Right lobe of liver (tissue), 4 donors: ENCODE measurements at regions not wholly inside any gene's neighbourhood (a gene's known extent, or its start where the extent isn't known, plus 50 kb on each side); places are given as distances from the start of the nearest gene placed in this dataset.

Experiments
- CTCF ChIP-seq, 4 donors: fragments of 200-600 bp in 3 of 4; fragments of 450-650 bp in 1 of 4; IDR thresholded peaks; one replicate each; pipeline versions ENCODE4 v1.5.1 to v1.8.0; 2016 to 2022; ENCODE audit warnings: antibody characterized with exemption in 4 of 4, mild to moderate bottlenecking in 2 of 4
- POLR2A ChIP-seq: fragments of 450-650 bp; IDR thresholded peaks from one replicate; pipeline ENCODE4 v1.6.1; 2017; ENCODE audit warnings: antibody characterized with exemption, mild to moderate bottlenecking
- donor health status: DM: no; HTN: no; CAD: no.
- donor health status: DM: no; HTN: no; CAD: no.
- donor health status: DM: no; HTN: yes; CAD: no.

- TF ChIP-seq CTCF (IDR thresholded peaks at IDR 0.05) (no peak), POLR2A (no peak)
These were observed 311.5 kb downstream of the KDM5D start for GRCh38 chrY:19433059-19433458.
